ENCODE measurements at regions not wholly inside any gene's neighbourhood (a gene's known extent, or its start where the extent isn't known, plus 50 kb on each side); places are given as distances from the start of the nearest gene placed in this dataset.

DNA sequence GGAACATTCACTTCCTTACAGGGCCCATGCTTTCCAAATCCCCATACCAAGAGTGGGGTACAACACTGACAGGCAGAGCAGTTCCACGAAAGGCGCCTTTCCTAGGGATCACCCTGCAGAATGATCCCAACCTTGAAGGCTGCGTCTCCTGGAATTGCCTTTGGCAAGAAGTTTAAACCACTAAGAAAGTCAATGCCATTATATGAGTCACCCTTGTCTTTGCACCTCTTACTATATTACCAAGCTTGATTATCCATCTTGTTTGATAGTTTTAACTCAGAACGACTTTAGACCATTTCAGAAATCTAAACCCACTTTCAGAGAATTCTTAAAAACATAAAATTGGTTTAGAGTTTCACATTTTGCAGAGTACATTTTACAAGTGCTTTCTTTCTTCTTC, 282.1 kb downstream of the ARHGAP12 start:
- in situ Hi-C loops (cut with HindIII; ENCODE audit: low pct_unique_long_range_greater_than_20kb, low sequenced_read_pairs): no loop called here
- TF ChIP-seq SIN3A (IDR thresholded peaks at IDR 0.05; ENCODE audit: borderline replicate concordance, insufficient read depth, low read depth, low read length) (no peak), REST (IDR thresholded peaks at IDR 0.05; ENCODE audit: insufficient read depth in 1 of 2, low read depth in 2 of 2, low read length in 1 of 2) (no peak)
- TF ChIP-seq, protein P1, sequence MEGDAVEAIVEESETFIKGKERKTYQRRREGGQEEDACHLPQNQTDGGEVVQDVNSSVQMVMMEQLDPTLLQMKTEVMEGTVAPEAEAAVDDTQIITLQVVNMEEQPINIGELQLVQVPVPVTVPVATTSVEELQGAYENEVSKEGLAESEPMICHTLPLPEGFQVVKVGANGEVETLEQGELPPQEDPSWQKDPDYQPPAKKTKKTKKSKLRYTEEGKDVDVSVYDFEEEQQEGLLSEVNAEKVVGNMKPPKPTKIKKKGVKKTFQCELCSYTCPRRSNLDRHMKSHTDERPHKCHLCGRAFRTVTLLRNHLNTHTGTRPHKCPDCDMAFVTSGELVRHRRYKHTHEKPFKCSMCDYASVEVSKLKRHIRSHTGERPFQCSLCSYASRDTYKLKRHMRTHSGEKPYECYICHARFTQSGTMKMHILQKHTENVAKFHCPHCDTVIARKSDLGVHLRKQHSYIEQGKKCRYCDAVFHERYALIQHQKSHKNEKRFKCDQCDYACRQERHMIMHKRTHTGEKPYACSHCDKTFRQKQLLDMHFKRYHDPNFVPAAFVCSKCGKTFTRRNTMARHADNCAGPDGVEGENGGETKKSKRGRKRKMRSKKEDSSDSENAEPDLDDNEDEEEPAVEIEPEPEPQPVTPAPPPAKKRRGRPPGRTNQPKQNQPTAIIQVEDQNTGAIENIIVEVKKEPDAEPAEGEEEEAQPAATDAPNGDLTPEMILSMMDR (IDR thresholded peaks at IDR 0.05): no peak
- BruUV-seq (replicated peaks): no TSS peak
- no peaks in the 10 kb centered on the region for H3K9me3 ChIP-seq (ENCODE audit: control insufficient read depth, insufficient read depth, low read depth, low read length)
- POLR2A ChIA-PET: no interaction called here
- no peak overlapping the region for H3K27ac ChIP-seq (ENCODE audit: low read length)
- DNase-seq (ENCODE audit: low read depth, low spot score): no peak
- CTCF ChIA-PET: no interaction called here
- no peaks in the 10 kb centered on the region for H3K27me3 ChIP-seq (ENCODE audit: control insufficient read depth, insufficient read depth, low read length)
- no peaks in the 10 kb centered on the region for H3K36me3 ChIP-seq (ENCODE audit: control insufficient read depth, insufficient read depth, low read length)
- H3K4me3 ChIP-seq (ENCODE audit: low read depth in 2 of 2, low read length in 2 of 2): no peak overlapping the region
- H3K4me1 ChIP-seq (ENCODE audit: control insufficient read depth, insufficient read depth, low read length): peaks cover 4% of the 10 kb centered on the region; the same call in 1 of the 2 replicates
- intact Hi-C loops (cut with micrococcal nuclease; ENCODE audit: unreplicated experiment): no loop called here
- no peak for ATAC-seq

- CTCF ChIA-PET: no interaction called here
- peaks cover 4% of the 10 kb centered on the region; the same call in 1 of the 2 replicates for H3K4me1 ChIP-seq (ENCODE audit: control insufficient read depth, insufficient read depth, low read length)
- no peak overlapping the region for H3K4me3 ChIP-seq (ENCODE audit: low read depth in 2 of 2, low read length in 2 of 2)
- no peaks in the 10 kb centered on the region for H3K36me3 ChIP-seq (ENCODE audit: control insufficient read depth, insufficient read depth, low read length)
- in situ Hi-C loops (cut with HindIII; ENCODE audit: low pct_unique_long_range_greater_than_20kb, low sequenced_read_pairs): no loop called here
- no peaks in the 10 kb centered on the region for H3K9me3 ChIP-seq (ENCODE audit: control insufficient read depth, insufficient read depth, low read depth, low read length)
- BruUV-seq (replicated peaks): no TSS peak
- no peaks in the 10 kb centered on the region for H3K27me3 ChIP-seq (ENCODE audit: control insufficient read depth, insufficient read depth, low read length)
- ATAC-seq (no peak), DNase-seq (ENCODE audit: low read depth, low spot score) (no peak)
- POLR2A ChIA-PET: no interaction called here
- H3K27ac ChIP-seq (ENCODE audit: low read length): no peak overlapping the region
- TF ChIP-seq REST (IDR thresholded peaks at IDR 0.05; ENCODE audit: insufficient read depth in 1 of 2, low read depth in 2 of 2, low read length in 1 of 2) (no peak), POLR2AphosphoS5 (IDR thresholded peaks at IDR 0.05; ENCODE audit: low read depth, low read length) (no peak), TCF7L2 (IDR thresholded peaks at IDR 0.05; ENCODE audit: low read depth, low read length) (no peak), SIN3A (IDR thresholded peaks at IDR 0.05; ENCODE audit: borderline replicate concordance, insufficient read depth, low read depth, low read length) (no peak)
- TF ChIP-seq, protein P1 (IDR thresholded peaks at IDR 0.05): no peak
- intact Hi-C loops (cut with micrococcal nuclease; ENCODE audit: unreplicated experiment): no loop called here
Measured at GRCh38 chr10:31645786-31646185, 282.8 kb downstream of the ARHGAP12 start.
